Kidney epithelial cell (primary cell): ENCODE measurements at regions not wholly inside any gene's neighbourhood (a gene's known extent, or its start where the extent isn't known, plus 50 kb on each side); places are given as distances from the start of the nearest gene placed in this dataset.

Source experiments
- DNase-seq: peaks from one replicate; pipeline ENCODE4 v3.0.0-alpha.2; 2010; ENCODE audit warnings: low read depth
- H3K27me3 ChIP-seq: 2 replicates; pipeline ENCODE4 v1.6.0; 2011; ENCODE audit warnings: low read length; ENCODE audit not compliant: control insufficient read depth, insufficient read depth
- H3K36me3 ChIP-seq: 2 replicates; pipeline ENCODE4 v1.5.1; 2011; ENCODE audit warnings: low read length; ENCODE audit not compliant: control insufficient read depth, insufficient read depth
- H3K4me3 ChIP-seq: 2 replicates; pipeline ENCODE4 v1.5.1; 2011; ENCODE audit warnings: low read depth, mild to moderate bottlenecking, control low read depth, low read length
- CTCF ChIP-seq: IDR thresholded peaks from 2 replicates; pipeline ENCODE4 v1.5.1; 2011; ENCODE audit warnings: mild to moderate bottlenecking, moderate library complexity, low read length, control low read depth, inconsistent platforms; ENCODE audit not compliant: insufficient read depth, poor library complexity, severe bottlenecking

- no peak overlapping the region for H3K4me3 ChIP-seq
- DNase-seq, result no peak
- TF ChIP-seq CTCF, result no peak
These were observed 51.1 kb upstream of the NCOA1 start for GRCh38 chr2:24439971-24440340.

GRCh38 chr2:24439280-24439970 is 51.6 kb upstream of the NCOA1 start:
- Histone ChIP-seq H3K4me3 (no peak overlapping the region), H3K36me3 (no peaks in the 10 kb centered on the region), H3K27me3 (no peaks in the 10 kb centered on the region)
- no peak for TF ChIP-seq CTCF
- DNase-seq, result no peak

More at GRCh38 chr2:24439971-24440340, 51.1 kb upstream of the NCOA1 start:
- H3K27me3 ChIP-seq, result no peaks in the 10 kb centered on the region
- H3K36me3 ChIP-seq, result no peaks in the 10 kb centered on the region

DNA sequence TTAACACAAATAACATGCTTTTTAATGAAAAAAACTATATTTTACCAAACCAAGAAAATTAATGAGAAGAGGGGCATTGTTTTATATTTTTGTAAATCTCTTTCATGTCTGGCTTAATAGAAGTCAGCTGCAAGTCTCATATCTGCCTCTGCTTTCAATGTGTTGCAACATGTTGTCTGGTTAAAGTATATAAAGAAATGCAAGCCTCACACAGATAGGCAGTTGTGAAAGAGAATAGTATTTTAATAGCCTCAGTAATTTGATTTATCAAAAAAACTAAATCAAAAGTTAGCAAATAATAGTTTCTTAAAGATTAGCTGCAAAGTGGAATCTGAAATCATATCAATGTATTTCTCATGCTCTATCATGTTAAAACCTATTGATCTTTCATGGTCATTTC is 52.9 kb upstream of the NCOA1 start:
- TF ChIP-seq CTCF, result no peak
- H3K36me3 ChIP-seq, result no peaks in the 10 kb centered on the region
- no peaks in the 10 kb centered on the region for H3K27me3 ChIP-seq
- H3K4me3 ChIP-seq, result no peak overlapping the region
- DNase-seq, result no peak

DNA sequence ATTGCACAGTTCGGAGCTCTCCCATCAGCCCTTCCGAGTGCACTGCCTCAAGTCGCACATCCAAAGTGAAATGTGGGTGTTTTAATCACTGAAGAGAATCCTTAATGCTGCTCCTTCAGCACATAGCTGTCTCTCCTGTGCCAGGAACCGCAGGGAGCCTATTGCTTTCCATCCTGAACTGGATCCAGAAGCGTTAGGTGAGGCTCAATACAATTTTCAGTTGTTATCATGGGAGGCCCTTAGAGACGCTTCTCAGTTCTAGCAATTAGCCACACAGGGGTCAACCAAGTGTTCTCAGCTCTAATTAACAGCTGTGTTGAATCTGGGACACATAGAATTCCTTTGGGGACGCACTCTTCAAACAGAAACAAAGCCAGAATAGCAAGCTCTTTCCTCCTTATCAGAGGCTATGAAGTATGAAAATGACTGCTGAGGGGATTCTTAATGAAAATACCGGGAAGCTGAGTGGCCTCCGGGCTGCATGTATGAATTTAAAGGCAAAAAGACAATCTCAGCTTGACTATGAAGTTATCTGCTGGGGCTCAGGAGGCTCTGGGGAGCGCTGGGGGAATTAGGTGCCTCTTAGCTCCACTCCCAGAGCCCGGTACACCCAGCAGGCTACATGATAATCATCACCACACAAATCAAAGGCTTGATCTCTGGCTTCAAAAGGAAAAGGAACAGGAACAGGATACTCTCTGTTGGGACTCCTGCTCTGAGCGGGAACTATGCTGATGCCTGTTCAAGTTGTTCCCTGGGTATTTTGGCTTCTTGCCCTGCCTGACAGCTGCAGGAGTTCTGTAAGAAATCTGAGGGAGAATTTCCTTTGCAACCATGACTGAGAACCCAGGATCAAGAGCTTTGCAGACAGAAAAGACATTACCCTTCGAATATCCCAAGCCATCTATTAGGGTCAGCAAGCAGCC is 55.4 kb upstream of the NCOA1 start:
- no peaks in the 10 kb centered on the region for H3K27me3 ChIP-seq
- no peaks in the 10 kb centered on the region for H3K36me3 ChIP-seq
- DNase-seq, result no peak
- TF ChIP-seq CTCF, result no peak
- H3K4me3 ChIP-seq, result no peak overlapping the region

DNA sequence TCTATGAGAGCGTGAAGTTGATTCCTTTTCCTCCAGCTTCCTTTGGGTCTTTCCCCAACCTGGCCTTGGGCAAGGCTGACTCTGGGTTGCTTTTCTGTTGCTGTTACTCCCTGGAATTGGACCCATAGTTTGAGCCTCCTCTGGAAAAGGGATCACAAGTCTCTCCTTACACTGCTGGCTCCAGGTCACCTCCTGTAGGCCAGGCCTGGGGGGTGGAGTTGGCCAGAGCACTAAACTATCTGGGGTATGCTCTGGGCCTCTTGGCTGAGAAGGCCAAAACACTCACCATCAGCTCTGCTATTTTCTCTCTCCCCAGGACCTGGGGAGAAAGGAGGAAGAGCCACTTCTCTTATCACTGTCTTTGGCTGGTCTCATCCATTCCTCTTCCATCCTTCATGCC is 56.5 kb upstream of the NCOA1 start:
- no peak for DNase-seq
- no peaks in the 10 kb centered on the region for H3K27me3 ChIP-seq
- H3K4me3 ChIP-seq, result no peak overlapping the region
- H3K36me3 ChIP-seq, result no peaks in the 10 kb centered on the region
- TF ChIP-seq CTCF, result no peak
